T1000 (cell line): ENCODE measurements at regions not wholly inside any gene's neighbourhood (a gene's known extent, or its start where the extent isn't known, plus 50 kb on each side); places are given as distances from the start of the nearest gene placed in this dataset.
A peak's percentile ranks its signal among the peaks of the same experiment; 100 is the strongest.
"Not testable (repeated sequence)": the region's sequence is repeated elsewhere in the genome, so short reads cannot be mapped to it uniquely, and the experiment has no call there.

Source experiments
- DNase-seq: peaks from one replicate; lab custom pipeline; 2025; ENCODE audit warnings: mixed read lengths; lab: John Stamatoyannopoulos, UW

GRCh38 chr6:3618642-3619041 lies 132.9 kb downstream of the PXDC1 start:
- DNase-seq: no peak

- DNase-seq: no peak
Measured at GRCh38 chr6:3617681-3618311, 133.7 kb downstream of the PXDC1 start.

- no peak for DNase-seq
Measured at GRCh38 chr6:3617192-3617631, 134.3 kb downstream of the PXDC1 start.

- DNase-seq: no peak
Measured at GRCh38 chr6:3616565-3617176, 134.8 kb downstream of the PXDC1 start.

GRCh38 chr6:3615391-3616380 lies 135.8 kb downstream of the PXDC1 start:
- no peak for DNase-seq

- DNase-seq: no peak
Measured at GRCh38 chr6:3614918-3615317, 136.6 kb downstream of the PXDC1 start.

GRCh38 chr6:3613565-3613964 lies 137.9 kb downstream of the PXDC1 start:
- not testable (repeated sequence) for DNase-seq

GRCh38 chr6:3612341-3613041 lies 139.0 kb downstream of the PXDC1 start:
- DNase-seq: peak; percentile 40

GRCh38 chr6:3610921-3611320 lies 140.6 kb downstream of the PXDC1 start:
- DNase-seq: no peak

GRCh38 chr6:3610206-3610605 lies 141.3 kb downstream of the PXDC1 start:
- peak; percentile 4 for DNase-seq

GRCh38 chr6:3609388-3609787 lies 142.1 kb downstream of the PXDC1 start:
- no peak for DNase-seq

GRCh38 chr6:3608159-3608558 lies 143.4 kb downstream of the PXDC1 start:
- DNase-seq: no peak

- DNase-seq: no peak
Measured at GRCh38 chr6:3607599-3607998, 143.9 kb downstream of the PXDC1 start.

GRCh38 chr6:3607171-3607570 lies 144.3 kb downstream of the PXDC1 start:
- DNase-seq: no peak

- DNase-seq: no peak
Measured at GRCh38 chr6:3603340-3604130, 146.7 kb upstream of the SLC22A23 start.

- no peak for DNase-seq
Measured at GRCh38 chr6:3601570-3601969, 144.7 kb upstream of the SLC22A23 start.

GRCh38 chr6:3597500-3598064 lies 140.7 kb upstream of the SLC22A23 start:
- no peak for DNase-seq

- DNase-seq: no peak
Measured at GRCh38 chr6:3596766-3597165, 139.9 kb upstream of the SLC22A23 start.

GRCh38 chr6:3594201-3594600 lies 137.4 kb upstream of the SLC22A23 start:
- no peak for DNase-seq

GRCh38 chr6:3593161-3593560 lies 136.3 kb upstream of the SLC22A23 start:
- DNase-seq: no peak
